ENCODE measurements at regions not wholly inside any gene's neighbourhood (a gene's known extent, or its start where the extent isn't known, plus 50 kb on each side); places are given as distances from the start of the nearest gene placed in this dataset.

DNA sequence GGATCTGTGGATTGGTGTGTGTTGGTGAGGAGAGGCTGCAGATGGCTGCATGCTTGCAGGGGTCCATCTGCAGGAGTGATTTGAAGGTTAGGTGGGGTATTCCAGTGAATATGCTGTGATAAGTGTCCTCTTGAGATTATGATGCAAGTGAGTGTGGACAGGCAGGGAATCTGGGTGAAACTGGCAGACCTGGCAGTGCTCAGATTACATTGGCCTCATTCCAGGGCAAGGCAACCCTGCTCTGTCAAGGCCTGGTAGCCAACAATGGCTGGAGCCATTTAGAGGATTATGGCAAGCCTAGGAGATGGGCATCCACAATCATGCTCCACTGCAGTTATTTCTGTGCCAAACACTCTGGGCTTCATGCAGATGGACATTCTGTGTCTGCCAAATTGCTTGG is 113.9 kb downstream of the RTL3 start:
- CTCF ChIA-PET, result no interaction called here
- DNase-seq (ENCODE audit: low spot score), result no peak
- Histone ChIP-seq H3K27me3 (replicated peaks; ENCODE audit: insufficient read depth, low read depth, low read length, poor library complexity) (no peaks in the 10 kb centered on the region), H3K4me3 (ENCODE audit: low read depth, low read length, poor library complexity, severe bottlenecking) (no peak overlapping the region), H3K4me1 (ENCODE audit: insufficient read depth, low read length, poor library complexity, severe bottlenecking) (no peaks in the 10 kb centered on the region), H3K36me3 (ENCODE audit: insufficient read depth, low read length, poor library complexity, severe bottlenecking) (no peaks in the 10 kb centered on the region), H3K9me3 (ENCODE audit: low read depth, low read length, poor library complexity, severe bottlenecking) (peaks cover 2% of the 10 kb centered on the region), H3K27ac (ENCODE audit: low read depth, low read length, poor library complexity, severe bottlenecking) (no peak overlapping the region)
- intact Hi-C loops (cut with micrococcal nuclease; ENCODE audit: unreplicated experiment), result no loop called here
- BruUV-seq (replicated peaks), result no TSS peak
- POLR2A ChIA-PET (ENCODE audit: low non-redundant PET), result no interaction called here
- TF ChIP-seq, protein P1, sequence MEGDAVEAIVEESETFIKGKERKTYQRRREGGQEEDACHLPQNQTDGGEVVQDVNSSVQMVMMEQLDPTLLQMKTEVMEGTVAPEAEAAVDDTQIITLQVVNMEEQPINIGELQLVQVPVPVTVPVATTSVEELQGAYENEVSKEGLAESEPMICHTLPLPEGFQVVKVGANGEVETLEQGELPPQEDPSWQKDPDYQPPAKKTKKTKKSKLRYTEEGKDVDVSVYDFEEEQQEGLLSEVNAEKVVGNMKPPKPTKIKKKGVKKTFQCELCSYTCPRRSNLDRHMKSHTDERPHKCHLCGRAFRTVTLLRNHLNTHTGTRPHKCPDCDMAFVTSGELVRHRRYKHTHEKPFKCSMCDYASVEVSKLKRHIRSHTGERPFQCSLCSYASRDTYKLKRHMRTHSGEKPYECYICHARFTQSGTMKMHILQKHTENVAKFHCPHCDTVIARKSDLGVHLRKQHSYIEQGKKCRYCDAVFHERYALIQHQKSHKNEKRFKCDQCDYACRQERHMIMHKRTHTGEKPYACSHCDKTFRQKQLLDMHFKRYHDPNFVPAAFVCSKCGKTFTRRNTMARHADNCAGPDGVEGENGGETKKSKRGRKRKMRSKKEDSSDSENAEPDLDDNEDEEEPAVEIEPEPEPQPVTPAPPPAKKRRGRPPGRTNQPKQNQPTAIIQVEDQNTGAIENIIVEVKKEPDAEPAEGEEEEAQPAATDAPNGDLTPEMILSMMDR (conservative IDR thresholded peaks at IDR 0.05; ENCODE audit: low read depth, low read length), result no peak
- TF ChIP-seq EZH2 (IDR thresholded peaks at IDR 0.05; ENCODE audit: borderline replicate concordance, low read depth, low read length, poor library complexity, severe bottlenecking), result no peak

DNA sequence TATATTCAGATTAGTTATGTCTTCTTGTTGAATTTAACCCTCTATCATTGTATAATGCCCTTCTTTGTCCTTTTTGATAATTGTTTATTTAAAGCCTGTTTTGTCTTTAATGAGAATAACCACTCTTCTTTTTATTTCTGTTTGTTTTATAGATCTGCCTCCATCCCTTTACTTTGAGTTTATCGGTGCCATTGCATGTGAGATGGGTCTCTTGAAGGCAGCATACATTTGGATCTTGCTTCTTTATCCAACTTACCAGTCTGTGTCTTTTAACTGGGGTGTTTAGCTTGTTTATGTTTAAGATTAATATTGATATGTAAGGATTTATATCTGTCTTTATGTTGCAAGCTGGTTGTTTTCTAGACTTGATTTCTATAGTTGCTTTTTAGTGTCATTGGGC is 115.8 kb downstream of the RTL3 start:
- H3K27ac ChIP-seq (ENCODE audit: low read depth, low read length, poor library complexity, severe bottlenecking), result no peak overlapping the region
- TF ChIP-seq, protein P1 (conservative IDR thresholded peaks at IDR 0.05; ENCODE audit: low read depth, low read length), result no peak
- TF ChIP-seq EZH2 (IDR thresholded peaks at IDR 0.05; ENCODE audit: borderline replicate concordance, low read depth, low read length, poor library complexity, severe bottlenecking), result no peak
- no peaks in the 10 kb centered on the region for H3K27me3 ChIP-seq (replicated peaks; ENCODE audit: insufficient read depth, low read depth, low read length, poor library complexity)
- CTCF ChIA-PET, result no interaction called here
- intact Hi-C loops (cut with micrococcal nuclease; ENCODE audit: unreplicated experiment), result no loop called here
- H3K4me1 ChIP-seq (ENCODE audit: insufficient read depth, low read length, poor library complexity, severe bottlenecking), result no peaks in the 10 kb centered on the region
- no peak overlapping the region for H3K4me3 ChIP-seq (ENCODE audit: low read depth, low read length, poor library complexity, severe bottlenecking)
- DNase-seq (ENCODE audit: low spot score), result no peak
- H3K36me3 ChIP-seq (ENCODE audit: insufficient read depth, low read length, poor library complexity, severe bottlenecking), result no peaks in the 10 kb centered on the region
- POLR2A ChIA-PET (ENCODE audit: low non-redundant PET), result no interaction called here
- peaks cover 9% of the 10 kb centered on the region for H3K9me3 ChIP-seq (ENCODE audit: low read depth, low read length, poor library complexity, severe bottlenecking)
- no TSS peak for BruUV-seq (replicated peaks)

DNA sequence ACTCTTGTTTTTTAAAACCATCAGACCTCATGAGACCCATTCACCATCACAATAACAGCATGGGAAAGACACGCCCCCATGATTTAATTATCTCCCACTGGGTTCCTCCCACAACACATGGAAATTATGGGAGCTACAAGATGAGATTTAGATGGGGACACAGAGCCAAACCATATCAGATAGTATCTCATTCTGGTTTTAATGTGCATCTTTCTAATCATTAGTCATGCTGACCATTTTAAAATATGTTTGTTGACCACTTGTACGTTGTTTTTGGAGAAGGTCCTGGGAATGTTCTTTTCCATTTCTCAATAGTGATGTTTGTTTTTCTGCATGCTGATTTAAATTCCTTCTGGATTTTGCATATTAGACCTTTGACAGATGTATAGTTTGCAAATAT is 119.0 kb downstream of the RTL3 start:
- Histone ChIP-seq H3K4me3 (ENCODE audit: low read depth, low read length, poor library complexity, severe bottlenecking) (no peak overlapping the region), H3K4me1 (ENCODE audit: insufficient read depth, low read length, poor library complexity, severe bottlenecking) (no peaks in the 10 kb centered on the region), H3K36me3 (ENCODE audit: insufficient read depth, low read length, poor library complexity, severe bottlenecking) (no peaks in the 10 kb centered on the region), H3K9me3 (ENCODE audit: low read depth, low read length, poor library complexity, severe bottlenecking) (peaks cover 9% of the 10 kb centered on the region), H3K27me3 (replicated peaks; ENCODE audit: insufficient read depth, low read depth, low read length, poor library complexity) (no peaks in the 10 kb centered on the region), H3K27ac (ENCODE audit: low read depth, low read length, poor library complexity, severe bottlenecking) (no peak overlapping the region)
- BruUV-seq (replicated peaks), result no TSS peak
- ChIA-PET POLR2A (ENCODE audit: low non-redundant PET) (no interaction called here), CTCF (no interaction called here)
- intact Hi-C loops (cut with micrococcal nuclease; ENCODE audit: unreplicated experiment), result no loop called here
- DNase-seq (ENCODE audit: low spot score), result no peak
- TF ChIP-seq, protein P1 (conservative IDR thresholded peaks at IDR 0.05; ENCODE audit: low read depth, low read length), result no peak
- no peak for TF ChIP-seq EZH2 (IDR thresholded peaks at IDR 0.05; ENCODE audit: borderline replicate concordance, low read depth, low read length, poor library complexity, severe bottlenecking)

Data from A673 (cell line).